ENCODE measurements at regions not wholly inside any gene's neighbourhood (a gene's known extent, or its start where the extent isn't known, plus 50 kb on each side); places are given as distances from the start of the nearest gene placed in this dataset.

DNA sequence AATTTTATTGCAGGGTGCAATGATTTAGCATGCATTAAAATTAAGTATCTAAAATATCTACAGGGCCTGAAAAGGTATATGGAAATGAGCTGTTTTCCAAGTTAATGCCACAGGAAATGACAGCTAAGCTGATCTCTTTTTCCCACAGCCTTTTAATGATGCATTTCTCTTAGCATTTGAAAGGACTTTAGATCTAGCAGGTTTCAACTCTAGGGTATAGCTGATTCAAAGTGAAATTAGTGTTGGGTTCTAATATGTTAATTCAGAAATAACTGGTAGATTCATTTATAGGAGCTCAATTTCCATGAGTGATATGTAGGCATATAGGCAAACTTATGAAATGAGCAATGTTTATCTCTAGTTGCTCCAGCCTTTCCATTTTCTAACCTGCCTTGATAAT lies 274.2 kb downstream of the CASP12 start:
- no peak overlapping the region for H3K9ac ChIP-seq (ENCODE audit: low read depth, low read length)
- no peaks in the 10 kb centered on the region for H3K9me3 ChIP-seq (ENCODE audit: insufficient read depth, low read depth, low read length)
- H3K27me3 ChIP-seq (ENCODE audit: insufficient read depth, low read length) = no peaks in the 10 kb centered on the region
- H3K27ac ChIP-seq (ENCODE audit: low read depth, low read length) = peak overlapping the region; percentile 87
- no peaks in the 10 kb centered on the region for H3K36me3 ChIP-seq (ENCODE audit: insufficient read depth, low read length)
- no peak overlapping the region for H3K4me3 ChIP-seq (ENCODE audit: low read length)
- H3K4me1 ChIP-seq (ENCODE audit: insufficient read depth, low read length) = peaks cover 33% of the 10 kb centered on the region

DNA sequence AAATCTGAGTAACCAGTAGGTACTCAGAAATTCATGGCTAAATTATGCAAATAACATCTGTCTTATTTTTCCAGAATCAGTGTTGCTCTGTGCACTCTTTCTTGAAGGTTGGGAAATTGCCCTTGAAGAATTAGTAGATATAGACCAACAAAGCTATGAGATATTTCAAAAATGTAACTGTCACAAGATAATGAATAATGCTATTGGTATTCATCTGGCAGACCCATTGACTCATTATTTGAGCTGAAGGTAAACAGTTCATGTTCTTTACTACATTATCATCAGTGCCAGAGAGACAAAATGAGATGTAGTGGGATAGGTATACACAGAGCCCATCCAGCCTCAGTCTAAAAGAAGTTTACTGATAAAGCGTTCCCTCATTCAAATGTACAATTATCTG lies 274.7 kb downstream of the CASP12 start:
- Histone ChIP-seq H3K27ac (ENCODE audit: low read depth, low read length) (peak overlapping the region; percentile 87), H3K27me3 (ENCODE audit: insufficient read depth, low read length) (no peaks in the 10 kb centered on the region), H3K9me3 (ENCODE audit: insufficient read depth, low read depth, low read length) (no peaks in the 10 kb centered on the region), H3K36me3 (ENCODE audit: insufficient read depth, low read length) (no peaks in the 10 kb centered on the region), H3K4me1 (ENCODE audit: insufficient read depth, low read length) (peaks cover 33% of the 10 kb centered on the region), H3K9ac (ENCODE audit: low read depth, low read length) (no peak overlapping the region), H3K4me3 (ENCODE audit: low read length) (no peak overlapping the region)
- no CpG with 5 or more reads among the region's 1 CpG for WGBS

DNA sequence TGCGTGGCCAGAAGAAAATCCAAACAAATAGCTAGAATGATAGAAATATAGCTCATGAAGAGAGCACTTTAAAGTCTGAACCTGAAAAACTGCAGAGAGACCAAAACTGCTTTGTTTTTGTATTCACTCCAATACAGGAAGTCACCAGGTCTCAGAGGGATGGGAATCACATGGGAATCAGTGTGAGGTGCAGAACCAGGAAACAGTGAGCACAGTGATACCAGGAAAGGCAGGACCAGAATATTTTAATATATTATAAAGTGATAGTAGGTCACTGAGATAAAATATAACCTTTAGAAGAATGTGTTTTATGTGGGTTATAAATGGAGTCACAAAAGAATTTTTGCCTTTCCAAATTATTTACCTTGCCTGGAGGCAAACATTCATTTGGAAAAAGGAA lies 277.3 kb downstream of the CASP12 start:
- Histone ChIP-seq H3K36me3 (ENCODE audit: insufficient read depth, low read length) (no peaks in the 10 kb centered on the region), H3K4me1 (ENCODE audit: insufficient read depth, low read length) (peaks cover 33% of the 10 kb centered on the region), H3K4me3 (ENCODE audit: low read length) (no peak overlapping the region), H3K9ac (ENCODE audit: low read depth, low read length) (no peak overlapping the region), H3K27ac (ENCODE audit: low read depth, low read length) (no peak overlapping the region), H3K27me3 (ENCODE audit: insufficient read depth, low read length) (no peaks in the 10 kb centered on the region), H3K9me3 (ENCODE audit: insufficient read depth, low read depth, low read length) (no peaks in the 10 kb centered on the region)
- 100% methylated on average over 1 of the region's 1 CpG for WGBS

DNA sequence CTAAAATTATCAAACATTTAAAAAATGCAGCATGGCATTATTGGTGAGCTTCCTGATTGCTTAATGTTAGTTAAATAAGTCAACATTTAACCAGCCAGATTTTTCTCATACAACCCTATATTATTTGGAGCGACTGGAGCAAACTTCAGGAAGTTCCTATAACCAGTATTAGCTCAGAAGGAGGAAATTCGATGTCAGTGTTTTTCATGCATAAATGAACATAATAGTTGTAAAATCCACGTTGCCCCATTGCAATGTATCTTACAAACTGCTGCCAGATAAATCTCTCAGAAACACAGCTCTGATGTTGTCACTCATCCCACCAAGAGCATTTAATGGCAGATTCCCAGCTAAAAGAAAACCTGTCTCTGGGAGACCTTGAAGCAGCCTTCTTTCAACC lies 278.5 kb downstream of the CASP12 start:
- H3K4me1 ChIP-seq (ENCODE audit: insufficient read depth, low read length) = peaks cover 26% of the 10 kb centered on the region

DNA sequence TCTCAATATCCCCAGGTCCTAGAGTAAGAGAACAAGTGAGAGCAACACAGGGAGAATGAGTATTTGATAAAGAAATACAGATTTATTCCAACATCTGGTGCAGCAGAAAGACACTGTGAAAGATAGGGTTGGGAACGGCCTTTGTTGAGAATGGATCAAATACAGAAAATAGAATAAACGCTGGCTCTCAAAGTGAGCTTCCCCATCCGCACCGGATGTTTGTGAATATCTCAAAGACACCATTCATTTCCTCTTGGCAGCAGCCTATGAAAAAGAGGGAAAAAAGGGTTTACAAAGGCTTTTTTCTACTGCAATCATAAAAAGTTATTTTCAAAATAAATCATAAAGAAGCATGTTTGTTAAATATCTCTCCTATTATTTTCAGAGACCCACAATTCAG lies 279.3 kb downstream of the CASP12 start:
- 98% methylated on average over 4 of the region's 4 CpGs for WGBS
- H3K27ac ChIP-seq (ENCODE audit: low read depth, low read length) = no peak overlapping the region

More for the DNA sequence above, 278.5 kb downstream of the CASP12 start:
- Histone ChIP-seq H3K4me3 (ENCODE audit: low read length) (no peak overlapping the region), H3K9me3 (ENCODE audit: insufficient read depth, low read depth, low read length) (no peaks in the 10 kb centered on the region), H3K9ac (ENCODE audit: low read depth, low read length) (no peak overlapping the region), H3K27me3 (ENCODE audit: insufficient read depth, low read length) (no peaks in the 10 kb centered on the region), H3K27ac (ENCODE audit: low read depth, low read length) (no peak overlapping the region), H3K36me3 (ENCODE audit: insufficient read depth, low read length) (no peaks in the 10 kb centered on the region)
- WGBS = 90% methylated on average over 3 of the region's 3 CpGs

DNA sequence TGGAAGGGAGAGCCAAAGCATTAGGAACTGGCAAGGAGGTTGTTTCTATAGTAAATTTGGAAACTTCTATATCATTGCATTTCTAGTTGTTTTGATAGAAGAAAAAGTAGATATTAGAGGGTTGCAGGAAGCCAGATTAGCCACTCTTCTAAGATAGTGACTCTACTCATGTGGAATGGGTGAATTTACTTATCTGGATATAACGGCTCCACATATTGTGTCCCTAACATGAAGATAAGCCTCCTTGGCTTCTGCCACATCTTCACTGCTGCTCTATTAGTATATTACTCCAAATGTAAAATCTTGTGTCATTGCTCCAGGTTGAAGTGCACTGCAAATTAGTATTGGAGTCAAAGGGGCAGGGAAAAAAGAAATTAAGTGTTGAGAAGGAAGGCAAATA lies 283.3 kb downstream of the CASP12 start:
- no peak overlapping the region for H3K27ac ChIP-seq (ENCODE audit: low read depth, low read length)
- no peaks in the 10 kb centered on the region for H3K36me3 ChIP-seq (ENCODE audit: insufficient read depth, low read length)
- no peak overlapping the region for H3K9ac ChIP-seq (ENCODE audit: low read depth, low read length)
- H3K4me3 ChIP-seq (ENCODE audit: low read length) = no peak overlapping the region
- WGBS = 100% methylated on average over 1 of the region's 1 CpG
- peaks cover 2% of the 10 kb centered on the region; the same call in 1 of the 2 replicates for H3K4me1 ChIP-seq (ENCODE audit: insufficient read depth, low read length)
- H3K9me3 ChIP-seq (ENCODE audit: insufficient read depth, low read depth, low read length) = no peaks in the 10 kb centered on the region
- no peaks in the 10 kb centered on the region for H3K27me3 ChIP-seq (ENCODE audit: insufficient read depth, low read length)

More for the DNA sequence above, 279.3 kb downstream of the CASP12 start:
- no peak overlapping the region for H3K4me3 ChIP-seq (ENCODE audit: low read length)
- no peaks in the 10 kb centered on the region for H3K9me3 ChIP-seq (ENCODE audit: insufficient read depth, low read depth, low read length)
- no peak overlapping the region for H3K9ac ChIP-seq (ENCODE audit: low read depth, low read length)
- no peaks in the 10 kb centered on the region for H3K27me3 ChIP-seq (ENCODE audit: insufficient read depth, low read length)
- H3K4me1 ChIP-seq (ENCODE audit: insufficient read depth, low read length) = peaks cover 18% of the 10 kb centered on the region
- no peaks in the 10 kb centered on the region for H3K36me3 ChIP-seq (ENCODE audit: insufficient read depth, low read length)

DNA sequence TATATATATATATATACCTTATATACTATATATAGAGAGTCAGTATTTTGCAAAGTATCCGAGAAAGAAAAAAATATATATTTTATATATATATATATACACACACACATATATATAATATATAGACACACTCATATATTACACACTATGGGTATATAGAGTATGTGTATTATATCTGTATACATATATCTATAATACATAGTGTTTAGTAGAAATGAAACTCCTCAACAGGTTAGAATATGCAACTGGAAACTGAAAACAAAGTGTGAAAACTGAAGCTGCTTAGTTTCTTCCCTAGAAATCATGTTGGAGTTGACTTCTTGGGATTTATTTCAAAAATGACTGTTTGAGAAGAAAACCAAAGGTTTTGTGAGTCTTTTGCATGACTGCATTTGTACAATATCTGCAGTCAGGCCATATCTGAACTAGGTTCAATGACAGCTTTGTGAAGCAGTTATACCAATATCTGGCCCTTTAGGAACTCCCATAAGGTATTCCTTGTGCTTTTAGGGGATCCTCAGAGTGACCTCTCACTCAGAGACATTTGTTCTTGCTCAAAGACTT lies 284.1 kb downstream of the CASP12 start:
- no peaks in the 10 kb centered on the region for H3K27me3 ChIP-seq (ENCODE audit: insufficient read depth, low read length)
- no peak overlapping the region for H3K27ac ChIP-seq (ENCODE audit: low read depth, low read length)
- WGBS = no CpG with 5 or more reads among the region's 1 CpG
- H3K4me1 ChIP-seq (ENCODE audit: insufficient read depth, low read length) = peaks cover 8% of the 10 kb centered on the region
- H3K9me3 ChIP-seq (ENCODE audit: insufficient read depth, low read depth, low read length) = no peaks in the 10 kb centered on the region
- no peak overlapping the region for H3K9ac ChIP-seq (ENCODE audit: low read depth, low read length)
- H3K36me3 ChIP-seq (ENCODE audit: insufficient read depth, low read length) = no peaks in the 10 kb centered on the region
- no peak overlapping the region for H3K4me3 ChIP-seq (ENCODE audit: low read length)

DNA sequence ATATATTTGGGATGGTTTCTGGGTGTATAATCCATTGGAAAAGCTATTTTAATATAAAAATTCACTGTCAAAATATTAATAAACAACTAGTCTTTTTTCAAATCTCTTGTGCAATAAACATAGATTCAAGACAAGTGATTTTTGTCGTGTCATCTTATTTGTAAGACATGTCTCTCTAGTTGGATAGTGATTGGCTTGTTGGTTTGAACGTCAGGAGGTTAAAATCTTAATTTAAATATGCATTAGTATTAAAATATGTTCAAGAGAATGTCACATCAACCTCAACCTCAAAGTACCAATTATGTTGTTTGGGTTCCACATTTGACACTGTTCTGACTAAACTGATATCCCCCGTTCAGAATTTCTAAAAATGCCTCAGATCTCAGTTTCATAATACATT lies 287.6 kb downstream of the CASP12 start:
- Histone ChIP-seq H3K4me1 (ENCODE audit: insufficient read depth, low read length) (peaks cover 8% of the 10 kb centered on the region), H3K27me3 (ENCODE audit: insufficient read depth, low read length) (no peaks in the 10 kb centered on the region), H3K27ac (ENCODE audit: low read depth, low read length) (no peak overlapping the region), H3K9ac (ENCODE audit: low read depth, low read length) (no peak overlapping the region), H3K9me3 (ENCODE audit: insufficient read depth, low read depth, low read length) (no peaks in the 10 kb centered on the region), H3K4me3 (ENCODE audit: low read length) (no peak overlapping the region), H3K36me3 (ENCODE audit: insufficient read depth, low read length) (no peaks in the 10 kb centered on the region)
- 88% methylated on average over 1 of the region's 3 CpGs for WGBS

DNA sequence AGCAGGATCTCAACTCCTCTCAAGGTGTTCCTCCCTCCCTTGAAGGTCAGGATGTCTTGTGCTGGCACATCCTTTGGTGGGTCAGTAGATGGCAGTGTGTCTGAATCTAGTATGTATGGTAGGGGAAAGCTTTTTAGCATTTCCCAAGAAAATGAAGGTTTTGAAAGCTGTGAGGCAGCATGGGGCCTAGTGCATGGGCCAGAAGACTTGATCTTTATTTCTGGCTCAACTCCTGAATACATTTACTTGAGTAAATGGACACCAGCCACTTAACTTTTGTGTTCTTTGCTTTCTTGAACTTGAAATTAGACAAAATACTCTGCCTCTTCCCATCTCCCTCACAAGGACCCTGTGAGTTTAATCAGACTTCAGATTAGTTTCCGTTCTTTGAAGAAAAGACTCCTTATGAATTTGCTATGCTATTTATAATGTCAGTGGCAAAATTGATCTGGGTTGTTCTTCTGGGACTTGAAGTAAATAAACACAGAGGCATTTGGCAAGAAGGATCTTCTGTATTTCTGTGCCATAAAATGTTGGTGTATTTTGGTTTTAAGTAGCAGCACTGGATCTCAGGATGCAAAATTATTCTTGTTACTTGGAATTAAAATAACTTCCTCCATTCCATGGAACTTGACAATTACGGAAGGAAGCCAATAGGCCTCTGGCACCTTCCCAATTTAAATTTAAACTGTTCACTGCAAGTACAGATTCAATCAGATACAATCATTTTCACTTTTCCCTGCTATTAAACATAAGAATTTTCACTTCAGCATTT lies 288.8 kb downstream of the CASP12 start:
- WGBS = 93% methylated on average over 2 of the region's 2 CpGs

DNA sequence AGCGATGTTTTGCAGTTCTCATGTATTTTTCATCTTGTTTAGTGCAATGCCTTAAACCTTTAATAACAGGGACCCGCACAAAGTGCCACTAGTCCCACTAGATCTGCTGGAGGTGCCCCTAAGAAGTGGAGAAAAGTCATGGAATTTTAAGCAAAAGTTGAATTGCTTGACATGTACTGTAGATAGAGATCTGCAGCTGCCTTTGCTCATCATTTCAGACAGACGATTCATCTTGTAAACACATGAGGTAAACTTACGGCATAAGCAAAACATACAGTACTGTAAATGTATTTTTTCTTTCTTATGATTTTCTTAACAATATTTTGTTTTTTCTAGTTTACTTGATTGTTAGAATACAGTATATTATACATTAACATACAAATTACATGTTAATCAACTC lies 295.6 kb downstream of the CASP12 start:
- 93% methylated on average over 3 of the region's 4 CpGs for WGBS
- no peaks in the 10 kb centered on the region for H3K4me1 ChIP-seq (ENCODE audit: insufficient read depth, low read length)
- H3K9ac ChIP-seq (ENCODE audit: low read depth, low read length) = no peak overlapping the region
- no peaks in the 10 kb centered on the region for H3K27me3 ChIP-seq (ENCODE audit: insufficient read depth, low read length)
- H3K4me3 ChIP-seq (ENCODE audit: low read length) = no peak overlapping the region
- H3K9me3 ChIP-seq (ENCODE audit: insufficient read depth, low read depth, low read length) = 0 out of 2 replicates have a peak, but pooled peaks cover 4% of the 10 kb centered on the region
- H3K27ac ChIP-seq (ENCODE audit: low read depth, low read length) = no peak overlapping the region
- H3K36me3 ChIP-seq (ENCODE audit: insufficient read depth, low read length) = no peaks in the 10 kb centered on the region

More for the DNA sequence above, 288.8 kb downstream of the CASP12 start:
- H3K4me1 ChIP-seq (ENCODE audit: insufficient read depth, low read length) = peaks cover 8% of the 10 kb centered on the region
- no peaks in the 10 kb centered on the region for H3K27me3 ChIP-seq (ENCODE audit: insufficient read depth, low read length)
- no peak overlapping the region for H3K9ac ChIP-seq (ENCODE audit: low read depth, low read length)
- H3K4me3 ChIP-seq (ENCODE audit: low read length) = no peak overlapping the region
- no peaks in the 10 kb centered on the region for H3K36me3 ChIP-seq (ENCODE audit: insufficient read depth, low read length)
- H3K9me3 ChIP-seq (ENCODE audit: insufficient read depth, low read depth, low read length) = no peaks in the 10 kb centered on the region
- H3K27ac ChIP-seq (ENCODE audit: low read depth, low read length) = no peak overlapping the region

DNA sequence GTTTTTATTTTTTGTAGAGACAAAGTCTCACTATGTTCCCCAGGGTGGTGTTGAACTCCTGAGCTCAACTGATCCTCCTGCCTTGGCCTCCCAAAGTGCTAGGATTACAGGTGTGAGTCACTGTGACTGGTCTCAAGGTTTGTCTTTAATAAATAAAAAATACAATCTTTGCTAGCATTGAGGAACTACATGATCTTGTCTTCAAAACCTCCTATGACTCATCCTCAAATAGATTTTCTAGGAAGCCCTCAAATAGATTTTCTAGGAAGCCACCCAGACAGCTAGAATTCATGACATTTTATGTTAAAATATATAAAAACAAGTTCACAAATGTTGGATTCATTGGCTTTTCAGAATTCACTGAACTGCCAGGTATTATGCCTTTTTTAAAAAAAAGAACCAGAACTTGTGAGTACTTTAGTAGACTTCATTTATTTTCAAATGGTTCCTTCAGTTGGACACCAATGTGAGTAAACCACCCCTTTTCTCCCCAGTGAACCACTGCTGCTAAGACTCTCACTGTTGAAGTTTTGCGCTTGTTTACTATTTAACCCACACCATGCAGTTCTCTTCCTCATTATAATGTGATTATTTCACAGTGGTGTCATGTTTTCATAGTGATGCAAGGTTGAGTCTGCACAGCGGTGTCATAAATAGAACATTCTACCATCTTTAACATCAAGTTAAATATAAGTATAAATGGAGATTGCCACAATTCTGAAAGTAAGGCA lies 303.9 kb downstream of the CASP12 start:
- Histone ChIP-seq H3K9me3 (ENCODE audit: insufficient read depth, low read depth, low read length) (no peaks in the 10 kb centered on the region), H3K27ac (ENCODE audit: low read depth, low read length) (no peak overlapping the region), H3K36me3 (ENCODE audit: insufficient read depth, low read length) (no peaks in the 10 kb centered on the region), H3K27me3 (ENCODE audit: insufficient read depth, low read length) (no peaks in the 10 kb centered on the region), H3K4me1 (ENCODE audit: insufficient read depth, low read length) (no peaks in the 10 kb centered on the region), H3K4me3 (ENCODE audit: low read length) (no peak overlapping the region), H3K9ac (ENCODE audit: low read depth, low read length) (no peak overlapping the region)
- WGBS = 100% methylated on average over 1 of the region's 2 CpGs

Data from HUES64 (cell line).